ENCODE measurements at regions not wholly inside any gene's neighbourhood (a gene's known extent, or its start where the extent isn't known, plus 50 kb on each side); places are given as distances from the start of the nearest gene placed in this dataset.
A peak's percentile ranks its signal among the peaks of the same experiment; 100 is the strongest.
"Not testable (repeated sequence)": the region's sequence is repeated elsewhere in the genome, so short reads cannot be mapped to it uniquely, and the experiment has no call there.

DNA sequence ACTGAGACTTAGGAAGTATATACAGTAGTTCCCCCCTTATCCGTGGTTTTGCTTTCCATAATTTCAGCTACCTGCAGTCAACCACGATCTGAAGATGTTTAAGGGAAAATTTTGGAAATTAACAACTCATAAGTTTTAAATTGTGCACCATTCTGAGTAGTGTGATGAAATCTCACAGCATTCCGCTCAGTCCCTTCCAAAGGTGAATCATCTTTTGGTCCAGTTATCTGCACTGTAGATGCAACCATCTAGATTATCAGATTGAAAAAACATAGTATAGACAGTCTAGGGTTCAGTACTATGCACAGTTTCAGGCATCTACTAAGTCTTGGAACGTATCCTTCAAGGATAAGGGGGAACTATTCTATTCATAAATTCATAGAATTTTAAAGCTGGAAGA, 109.0 kb downstream of the ANXA3 start:
- Histone ChIP-seq H3K4me1 (ENCODE audit: control insufficient read depth in 2 of 2, insufficient read depth in 2 of 2, low read length in 2 of 2) (peaks cover 10 to 15% of the 10 kb centered on the region in 2 donors), H3K27me3 (ENCODE audit: control insufficient read depth in 2 of 2, insufficient read depth in 2 of 2, low read length in 2 of 2) (no peaks in the 10 kb centered on the region), H3K9me3 (ENCODE audit: control insufficient read depth in 2 of 2, low read length in 2 of 2) (no peaks in the 10 kb centered on the region), H3K9ac (ENCODE audit: low read depth in 1 of 2, low read length in 2 of 2) (no peak overlapping the region), H3K27ac (ENCODE audit: low read depth in 2 of 2, low read length in 2 of 2) (no peak overlapping the region), H3K36me3 (ENCODE audit: control insufficient read depth in 2 of 2, insufficient read depth in 2 of 2, low read length in 2 of 2) (no peaks in the 10 kb centered on the region), H3K4me3 (ENCODE audit: low read length in 2 of 2) (no peak overlapping the region)

DNA sequence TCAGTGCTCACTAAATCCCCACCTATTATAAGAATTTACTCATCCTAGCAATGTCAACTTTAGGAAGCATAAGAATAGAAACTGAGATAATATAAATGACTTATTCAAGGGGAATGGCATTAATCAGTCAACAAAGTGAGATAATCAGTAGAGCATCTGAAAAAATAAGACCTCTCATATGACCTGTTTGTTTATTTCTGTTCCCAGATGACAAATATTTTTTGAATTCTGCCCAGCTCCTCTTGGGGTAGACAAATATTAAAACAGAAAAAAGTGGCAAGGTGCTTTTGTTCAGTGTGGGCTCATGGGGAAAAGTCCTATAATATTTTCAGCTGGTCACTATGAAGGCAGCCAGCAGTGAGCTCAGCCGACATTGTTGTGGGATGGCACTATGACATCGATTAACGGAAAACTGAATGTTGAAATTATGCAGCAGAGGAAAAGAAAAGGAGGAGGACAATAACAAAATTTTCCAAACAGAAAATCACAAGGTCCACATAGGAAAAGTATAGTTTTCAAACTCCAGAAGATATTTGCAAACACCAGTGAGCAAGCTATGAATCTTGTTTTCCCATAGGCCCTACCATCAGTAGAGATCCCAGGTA, 109.6 kb downstream of the ANXA3 start:
- Histone ChIP-seq H3K9ac (ENCODE audit: low read depth in 1 of 2, low read length in 2 of 2) (no peak overlapping the region), H3K4me3 (ENCODE audit: low read length in 2 of 2) (no peak overlapping the region), H3K27me3 (ENCODE audit: control insufficient read depth in 2 of 2, insufficient read depth in 2 of 2, low read length in 2 of 2) (no peaks in the 10 kb centered on the region), H3K36me3 (ENCODE audit: control insufficient read depth in 2 of 2, insufficient read depth in 2 of 2, low read length in 2 of 2) (no peaks in the 10 kb centered on the region), H3K27ac (ENCODE audit: low read depth in 2 of 2, low read length in 2 of 2) (peak overlapping the region; percentile 44 to 78), H3K9me3 (ENCODE audit: control insufficient read depth in 2 of 2, low read length in 2 of 2) (no peaks in the 10 kb centered on the region), H3K4me1 (ENCODE audit: control insufficient read depth in 2 of 2, insufficient read depth in 2 of 2, low read length in 2 of 2) (peaks cover 10 to 15% of the 10 kb centered on the region in 2 donors)

DNA sequence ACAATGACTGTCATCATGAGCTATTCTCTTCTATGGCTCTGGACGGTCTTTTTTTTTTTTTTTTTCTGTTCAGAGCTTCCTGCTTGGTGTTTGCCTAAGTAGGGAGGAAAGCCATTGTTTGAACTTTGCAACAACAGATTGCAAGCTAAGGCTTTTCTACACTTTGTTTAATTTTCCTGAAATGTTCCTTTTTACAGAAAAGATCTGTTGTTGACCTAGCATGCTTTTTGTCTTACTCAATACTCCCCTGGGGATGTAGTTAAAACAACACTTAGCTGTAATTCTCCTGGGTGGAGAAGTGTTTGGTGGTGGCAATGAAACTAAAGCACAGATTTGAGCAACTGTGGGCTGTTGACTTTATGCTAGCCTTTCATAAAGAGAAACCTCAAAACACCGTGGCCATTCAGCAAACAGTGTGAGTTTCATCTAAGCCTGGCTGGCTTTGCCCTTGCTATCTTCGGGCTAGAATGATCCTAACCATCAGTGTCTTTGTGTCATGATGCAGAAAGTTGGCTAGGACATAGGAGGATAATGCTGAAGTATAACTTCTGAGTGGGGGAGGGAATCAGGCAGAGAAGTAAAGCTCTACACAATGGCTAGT, 110.5 kb downstream of the ANXA3 start:
- Histone ChIP-seq H3K4me3 (ENCODE audit: low read length in 2 of 2) (peak overlapping the region in 1 of 2 donors; percentile 45), H3K27ac (ENCODE audit: low read depth in 2 of 2, low read length in 2 of 2) (peak overlapping the region; percentile 58 to 78), H3K4me1 (ENCODE audit: control insufficient read depth in 2 of 2, insufficient read depth in 2 of 2, low read length in 2 of 2) (peaks cover 10 to 15% of the 10 kb centered on the region in 2 donors), H3K9ac (ENCODE audit: low read depth in 1 of 2, low read length in 2 of 2) (peak overlapping the region in 1 of 2 donors; percentile 52), H3K27me3 (ENCODE audit: control insufficient read depth in 2 of 2, insufficient read depth in 2 of 2, low read length in 2 of 2) (no peaks in the 10 kb centered on the region), H3K36me3 (ENCODE audit: control insufficient read depth in 2 of 2, insufficient read depth in 2 of 2, low read length in 2 of 2) (no peaks in the 10 kb centered on the region), H3K9me3 (ENCODE audit: control insufficient read depth in 2 of 2, low read length in 2 of 2) (no peaks in the 10 kb centered on the region)

DNA sequence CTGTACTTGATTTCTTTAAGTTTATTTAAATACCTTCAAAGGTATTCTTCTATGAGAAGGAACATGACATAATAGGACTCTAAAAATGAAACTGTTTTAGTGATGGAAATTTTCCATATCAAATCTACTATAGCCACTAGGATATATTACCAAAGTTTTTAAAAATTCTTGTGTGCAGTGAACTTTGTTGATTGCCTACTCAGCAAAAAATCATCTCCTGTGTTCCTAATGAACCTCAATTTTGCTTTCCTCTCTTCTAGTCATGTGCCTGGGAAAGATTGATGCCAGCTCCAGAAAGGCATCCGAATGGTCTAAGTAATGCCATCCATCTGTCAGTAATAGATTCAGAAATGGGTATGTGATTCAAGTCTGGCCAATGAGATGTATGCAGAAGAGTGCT, 111.1 kb downstream of the ANXA3 start:
- peak overlapping the region in 1 of 2 donors; percentile 78 for H3K27ac ChIP-seq (ENCODE audit: low read depth in 2 of 2, low read length in 2 of 2)

DNA sequence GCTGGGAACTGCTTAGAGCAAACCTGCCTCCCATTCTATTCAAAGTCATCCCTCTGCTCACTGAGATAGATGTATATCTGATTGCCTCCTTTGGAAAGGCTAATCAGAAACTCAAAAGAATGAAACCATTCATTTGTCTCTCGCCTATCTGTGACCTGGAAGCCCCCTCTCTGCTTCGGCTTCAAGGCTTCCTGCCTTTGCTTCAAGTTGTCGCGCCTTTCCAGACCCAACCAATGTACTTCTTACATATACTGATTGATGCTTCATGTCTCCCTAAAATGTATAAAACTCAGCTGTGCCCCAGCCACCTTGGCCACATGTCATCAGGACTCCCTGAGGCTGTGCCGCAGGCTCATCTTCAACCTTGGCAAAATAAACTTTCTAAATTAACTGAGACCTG, 111.9 kb upstream of the BMP2K start:
- H3K9me3 ChIP-seq (ENCODE audit: control insufficient read depth in 2 of 2, low read length in 2 of 2); H3K4me3 ChIP-seq (ENCODE audit: low read length in 2 of 2); H3K27me3 ChIP-seq (ENCODE audit: control insufficient read depth in 2 of 2, insufficient read depth in 2 of 2, low read length in 2 of 2); H3K9ac ChIP-seq (ENCODE audit: low read depth in 1 of 2, low read length in 2 of 2); H3K27ac ChIP-seq (ENCODE audit: low read depth in 2 of 2, low read length in 2 of 2); H3K36me3 ChIP-seq (ENCODE audit: control insufficient read depth in 2 of 2, insufficient read depth in 2 of 2, low read length in 2 of 2): not testable (repeated sequence)
- peaks cover 10 to 19% of the 10 kb centered on the region in 2 donors for H3K4me1 ChIP-seq (ENCODE audit: control insufficient read depth in 2 of 2, insufficient read depth in 2 of 2, low read length in 2 of 2)

More for the DNA sequence above, 111.1 kb downstream of the ANXA3 start:
- Histone ChIP-seq H3K4me1 (ENCODE audit: control insufficient read depth in 2 of 2, insufficient read depth in 2 of 2, low read length in 2 of 2) (peaks cover 10 to 15% of the 10 kb centered on the region in 2 donors), H3K4me3 (ENCODE audit: low read length in 2 of 2) (no peak overlapping the region), H3K9ac (ENCODE audit: low read depth in 1 of 2, low read length in 2 of 2) (no peak overlapping the region), H3K27me3 (ENCODE audit: control insufficient read depth in 2 of 2, insufficient read depth in 2 of 2, low read length in 2 of 2) (no peaks in the 10 kb centered on the region), H3K9me3 (ENCODE audit: control insufficient read depth in 2 of 2, low read length in 2 of 2) (no peaks in the 10 kb centered on the region), H3K36me3 (ENCODE audit: control insufficient read depth in 2 of 2, insufficient read depth in 2 of 2, low read length in 2 of 2) (no peaks in the 10 kb centered on the region)

DNA sequence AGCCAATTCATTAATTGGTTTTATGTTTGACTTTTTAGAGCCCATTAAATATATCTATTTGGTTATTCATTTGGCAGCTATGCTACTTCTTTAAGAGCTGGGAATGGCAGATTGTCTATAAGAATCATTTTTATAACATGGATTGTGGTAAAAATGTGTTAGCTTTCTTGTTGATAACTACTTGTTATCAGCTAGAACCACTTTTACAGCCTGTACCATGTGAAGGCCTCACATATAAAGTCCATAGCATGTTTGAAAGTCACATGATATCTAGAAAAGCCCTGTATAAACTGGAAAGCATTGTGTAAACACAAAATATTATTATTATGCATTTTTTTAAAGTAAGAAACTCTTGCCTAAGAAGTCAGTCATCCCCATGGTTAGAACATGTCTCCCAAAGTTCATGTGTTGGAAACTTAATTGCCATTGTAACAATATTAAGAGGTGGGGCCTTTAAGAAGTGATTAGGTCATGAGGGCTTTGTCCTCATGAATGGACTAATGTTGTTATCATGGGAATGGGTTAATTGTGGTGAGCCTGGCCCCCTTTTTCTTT, 110.9 kb upstream of the BMP2K start:
- no peaks in the 10 kb centered on the region for H3K36me3 ChIP-seq (ENCODE audit: control insufficient read depth in 2 of 2, insufficient read depth in 2 of 2, low read length in 2 of 2)
- H3K9me3 ChIP-seq (ENCODE audit: control insufficient read depth in 2 of 2, low read length in 2 of 2): no peaks in the 10 kb centered on the region
- H3K27ac ChIP-seq (ENCODE audit: low read depth in 2 of 2, low read length in 2 of 2): no peak overlapping the region
- H3K4me3 ChIP-seq (ENCODE audit: low read length in 2 of 2): no peak overlapping the region
- no peaks in the 10 kb centered on the region for H3K27me3 ChIP-seq (ENCODE audit: control insufficient read depth in 2 of 2, insufficient read depth in 2 of 2, low read length in 2 of 2)
- peaks cover 10 to 19% of the 10 kb centered on the region in 2 donors for H3K4me1 ChIP-seq (ENCODE audit: control insufficient read depth in 2 of 2, insufficient read depth in 2 of 2, low read length in 2 of 2)
- no peak overlapping the region for H3K9ac ChIP-seq (ENCODE audit: low read depth in 1 of 2, low read length in 2 of 2)

DNA sequence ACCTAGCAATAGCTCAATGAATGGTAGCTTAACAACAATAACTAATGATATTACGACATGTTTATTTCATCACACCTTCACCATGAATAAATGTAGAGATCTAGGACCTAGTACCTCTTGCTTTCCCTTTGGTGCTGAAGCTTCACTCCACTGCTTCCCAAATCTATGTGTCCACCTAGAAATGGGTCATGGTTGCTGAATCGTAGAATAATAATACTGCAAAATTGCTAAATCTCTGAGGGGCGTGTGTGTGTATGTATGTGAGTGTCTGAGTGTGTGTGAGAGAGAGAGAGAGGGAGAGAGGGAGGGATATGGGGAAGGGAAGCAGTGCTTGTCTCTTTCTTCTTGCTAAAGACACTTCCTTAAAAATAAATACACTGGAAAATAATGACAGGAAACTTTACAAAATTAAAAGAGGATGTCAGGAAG, 109.3 kb upstream of the BMP2K start:
- Histone ChIP-seq H3K9me3 (ENCODE audit: control insufficient read depth in 2 of 2, low read length in 2 of 2) (no peaks in the 10 kb centered on the region), H3K27ac (ENCODE audit: low read depth in 2 of 2, low read length in 2 of 2) (peak overlapping the region in 1 of 2 donors; percentile 23), H3K27me3 (ENCODE audit: control insufficient read depth in 2 of 2, insufficient read depth in 2 of 2, low read length in 2 of 2) (no peaks in the 10 kb centered on the region), H3K4me3 (ENCODE audit: low read length in 2 of 2) (no peak overlapping the region), H3K36me3 (ENCODE audit: control insufficient read depth in 2 of 2, insufficient read depth in 2 of 2, low read length in 2 of 2) (no peaks in the 10 kb centered on the region), H3K4me1 (ENCODE audit: control insufficient read depth in 2 of 2, insufficient read depth in 2 of 2, low read length in 2 of 2) (peaks cover 6 to 13% of the 10 kb centered on the region in 2 donors), H3K9ac (ENCODE audit: low read depth in 1 of 2, low read length in 2 of 2) (no peak overlapping the region)

DNA sequence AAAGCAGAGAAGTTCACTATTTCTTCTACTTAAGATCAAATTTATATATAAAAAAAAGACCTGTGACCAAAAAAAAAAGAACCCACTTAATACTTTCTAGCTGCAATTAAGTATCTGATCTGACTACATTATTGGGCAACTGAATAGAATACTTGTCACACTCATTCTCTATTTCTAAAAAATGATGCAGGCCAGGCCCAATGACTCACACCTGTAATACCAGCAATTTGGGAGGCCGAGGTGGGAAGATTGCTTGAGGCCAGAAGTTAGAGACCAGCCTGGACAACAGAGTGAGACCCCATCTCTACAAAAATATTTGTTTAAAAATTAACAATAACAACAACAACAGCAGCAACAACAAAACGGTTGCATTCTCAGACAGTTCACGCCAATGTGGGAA, 108.8 kb upstream of the BMP2K start:
- H3K27me3 ChIP-seq (ENCODE audit: control insufficient read depth in 2 of 2, insufficient read depth in 2 of 2, low read length in 2 of 2): no peaks in the 10 kb centered on the region
- peaks cover 1 to 9% of the 10 kb centered on the region in 2 donors for H3K4me1 ChIP-seq (ENCODE audit: control insufficient read depth in 2 of 2, insufficient read depth in 2 of 2, low read length in 2 of 2)
- no peak overlapping the region for H3K9ac ChIP-seq (ENCODE audit: low read depth in 1 of 2, low read length in 2 of 2)
- H3K36me3 ChIP-seq (ENCODE audit: control insufficient read depth in 2 of 2, insufficient read depth in 2 of 2, low read length in 2 of 2): no peaks in the 10 kb centered on the region
- no peaks in the 10 kb centered on the region for H3K9me3 ChIP-seq (ENCODE audit: control insufficient read depth in 2 of 2, low read length in 2 of 2)
- peak overlapping the region in 1 of 2 donors; percentile 37 for H3K27ac ChIP-seq (ENCODE audit: low read depth in 2 of 2, low read length in 2 of 2)
- H3K4me3 ChIP-seq (ENCODE audit: low read length in 2 of 2): no peak overlapping the region

DNA sequence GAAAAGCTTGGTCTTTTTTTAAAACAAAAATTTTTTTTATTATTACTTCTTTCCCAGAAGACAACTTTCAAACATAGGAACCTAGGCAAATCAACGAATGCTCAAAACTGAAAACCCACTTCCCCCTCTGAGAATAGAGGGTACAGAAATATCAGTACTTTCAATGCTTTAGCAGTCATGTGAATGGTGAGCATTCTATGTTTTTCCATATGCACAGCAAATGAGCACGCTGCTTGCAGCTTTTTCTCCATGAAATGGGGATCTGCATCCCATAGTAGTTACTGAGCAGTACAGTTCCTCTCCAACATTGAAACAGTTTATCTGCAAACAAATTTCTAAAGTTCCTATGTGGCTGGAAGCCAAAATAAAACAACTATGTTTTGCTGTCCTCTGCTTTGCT, 108.4 kb upstream of the BMP2K start:
- Histone ChIP-seq H3K36me3 (ENCODE audit: control insufficient read depth in 2 of 2, insufficient read depth in 2 of 2, low read length in 2 of 2) (no peaks in the 10 kb centered on the region), H3K27me3 (ENCODE audit: control insufficient read depth in 2 of 2, insufficient read depth in 2 of 2, low read length in 2 of 2) (no peaks in the 10 kb centered on the region), H3K9me3 (ENCODE audit: control insufficient read depth in 2 of 2, low read length in 2 of 2) (no peaks in the 10 kb centered on the region), H3K9ac (ENCODE audit: low read depth in 1 of 2, low read length in 2 of 2) (no peak overlapping the region), H3K27ac (ENCODE audit: low read depth in 2 of 2, low read length in 2 of 2) (peak overlapping the region in 1 of 2 donors; percentile 37), H3K4me3 (ENCODE audit: low read length in 2 of 2) (no peak overlapping the region), H3K4me1 (ENCODE audit: control insufficient read depth in 2 of 2, insufficient read depth in 2 of 2, low read length in 2 of 2) (peaks cover 0 to 5% of the 10 kb centered on the region in 2 donors)

DNA sequence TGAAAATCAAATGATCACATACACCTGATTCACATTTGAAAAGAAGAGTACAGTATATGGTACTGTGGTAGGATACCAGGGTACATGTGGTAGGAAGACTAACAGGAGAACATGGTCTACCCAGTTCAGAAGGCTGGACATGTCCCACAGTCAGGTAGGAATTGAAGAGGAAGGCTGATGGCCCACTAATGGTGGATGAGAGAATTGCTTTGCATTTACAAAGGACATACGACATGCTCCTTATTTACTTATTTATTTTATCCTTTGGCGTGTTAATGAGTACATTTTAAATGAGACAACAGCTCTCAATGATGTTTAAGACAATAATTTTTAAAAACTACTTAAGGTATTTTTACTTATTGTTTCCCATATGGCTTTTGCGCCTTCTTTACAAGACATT, 106.7 kb upstream of the BMP2K start:
- Histone ChIP-seq H3K36me3 (ENCODE audit: control insufficient read depth in 2 of 2, insufficient read depth in 2 of 2, low read length in 2 of 2) (no peaks in the 10 kb centered on the region), H3K27ac (ENCODE audit: low read depth in 2 of 2, low read length in 2 of 2) (no peak overlapping the region), H3K4me3 (ENCODE audit: low read length in 2 of 2) (no peak overlapping the region), H3K9me3 (ENCODE audit: control insufficient read depth in 2 of 2, low read length in 2 of 2) (no peaks in the 10 kb centered on the region), H3K27me3 (ENCODE audit: control insufficient read depth in 2 of 2, insufficient read depth in 2 of 2, low read length in 2 of 2) (no peaks in the 10 kb centered on the region), H3K9ac (ENCODE audit: low read depth in 1 of 2, low read length in 2 of 2) (no peak overlapping the region), H3K4me1 (ENCODE audit: control insufficient read depth in 2 of 2, insufficient read depth in 2 of 2, low read length in 2 of 2) (peaks cover 0 to 4% of the 10 kb centered on the region in 2 donors)
